ENCODE measurements at regions not wholly inside any gene's neighbourhood (a gene's known extent, or its start where the extent isn't known, plus 50 kb on each side); places are given as distances from the start of the nearest gene placed in this dataset.

DNA sequence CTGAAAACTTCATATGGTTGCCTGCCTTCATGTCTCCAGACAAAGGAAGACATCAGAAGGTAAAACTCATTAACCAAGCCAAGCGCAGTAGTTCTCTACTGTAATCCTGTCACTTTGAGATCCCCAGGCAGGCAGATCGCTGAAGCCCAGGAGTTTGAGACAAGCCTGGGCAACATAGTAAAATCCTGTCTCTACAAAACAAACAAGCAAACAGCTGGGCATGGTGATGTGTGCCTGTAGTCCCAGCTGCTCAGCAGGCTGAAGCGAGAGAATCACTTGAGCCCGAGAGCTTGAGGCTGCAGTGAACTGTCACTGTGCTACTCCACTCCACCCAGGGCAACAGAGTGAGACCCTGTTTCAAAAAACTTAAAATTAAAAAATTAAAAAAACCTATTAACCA lies 467.4 kb upstream of the SORCS1 start:
- Histone ChIP-seq H3K9me3 (ENCODE audit: control insufficient read depth in 4 of 4, low read length in 3 of 4) (no peaks in the 10 kb centered on the region), H3K27me3 (ENCODE audit: control insufficient read depth in 4 of 4, insufficient read depth in 4 of 4, low read length in 3 of 4) (no peaks in the 10 kb centered on the region), H3K36me3 (ENCODE audit: control insufficient read depth in 4 of 4, insufficient read depth in 3 of 4, low read depth in 1 of 4, low read length in 3 of 4) (no peaks in the 10 kb centered on the region), H3K27ac (ENCODE audit: low read depth in 1 of 2, low read length in 2 of 2) (no peak overlapping the region), H3K4me3 (ENCODE audit: low read depth in 1 of 3, low read length in 3 of 3) (no peak overlapping the region), H3K9ac (ENCODE audit: low read depth in 1 of 2, low read length in 2 of 2) (no peak overlapping the region), H3K4me1 (ENCODE audit: control insufficient read depth in 4 of 4, insufficient read depth in 4 of 4, low read length in 3 of 4) (no peaks in the 10 kb centered on the region)
- 64% methylated on average over 4 of the region's 4 CpGs for WGBS
- no peak for TF ChIP-seq TAF1 (conservative IDR thresholded peaks at IDR 0.05)
- no peak for TF ChIP-seq HNF4A (conservative IDR thresholded peaks at IDR 0.05)
- TF ChIP-seq, protein P1, sequence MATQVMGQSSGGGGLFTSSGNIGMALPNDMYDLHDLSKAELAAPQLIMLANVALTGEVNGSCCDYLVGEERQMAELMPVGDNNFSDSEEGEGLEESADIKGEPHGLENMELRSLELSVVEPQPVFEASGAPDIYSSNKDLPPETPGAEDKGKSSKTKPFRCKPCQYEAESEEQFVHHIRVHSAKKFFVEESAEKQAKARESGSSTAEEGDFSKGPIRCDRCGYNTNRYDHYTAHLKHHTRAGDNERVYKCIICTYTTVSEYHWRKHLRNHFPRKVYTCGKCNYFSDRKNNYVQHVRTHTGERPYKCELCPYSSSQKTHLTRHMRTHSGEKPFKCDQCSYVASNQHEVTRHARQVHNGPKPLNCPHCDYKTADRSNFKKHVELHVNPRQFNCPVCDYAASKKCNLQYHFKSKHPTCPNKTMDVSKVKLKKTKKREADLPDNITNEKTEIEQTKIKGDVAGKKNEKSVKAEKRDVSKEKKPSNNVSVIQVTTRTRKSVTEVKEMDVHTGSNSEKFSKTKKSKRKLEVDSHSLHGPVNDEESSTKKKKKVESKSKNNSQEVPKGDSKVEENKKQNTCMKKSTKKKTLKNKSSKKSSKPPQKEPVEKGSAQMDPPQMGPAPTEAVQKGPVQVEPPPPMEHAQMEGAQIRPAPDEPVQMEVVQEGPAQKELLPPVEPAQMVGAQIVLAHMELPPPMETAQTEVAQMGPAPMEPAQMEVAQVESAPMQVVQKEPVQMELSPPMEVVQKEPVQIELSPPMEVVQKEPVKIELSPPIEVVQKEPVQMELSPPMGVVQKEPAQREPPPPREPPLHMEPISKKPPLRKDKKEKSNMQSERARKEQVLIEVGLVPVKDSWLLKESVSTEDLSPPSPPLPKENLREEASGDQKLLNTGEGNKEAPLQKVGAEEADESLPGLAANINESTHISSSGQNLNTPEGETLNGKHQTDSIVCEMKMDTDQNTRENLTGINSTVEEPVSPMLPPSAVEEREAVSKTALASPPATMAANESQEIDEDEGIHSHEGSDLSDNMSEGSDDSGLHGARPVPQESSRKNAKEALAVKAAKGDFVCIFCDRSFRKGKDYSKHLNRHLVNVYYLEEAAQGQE (IDR thresholded peaks at IDR 0.05), result no peak
- no peak for TF ChIP-seq YY1 (IDR thresholded peaks at IDR 0.05)
- TF ChIP-seq RAD21 (IDR thresholded peaks at IDR 0.05), result no peak
- TF ChIP-seq, protein P2, sequence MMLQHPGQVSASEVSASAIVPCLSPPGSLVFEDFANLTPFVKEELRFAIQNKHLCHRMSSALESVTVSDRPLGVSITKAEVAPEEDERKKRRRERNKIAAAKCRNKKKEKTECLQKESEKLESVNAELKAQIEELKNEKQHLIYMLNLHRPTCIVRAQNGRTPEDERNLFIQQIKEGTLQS (IDR thresholded peaks at IDR 0.05), result no peak
- TF ChIP-seq, protein P3, sequence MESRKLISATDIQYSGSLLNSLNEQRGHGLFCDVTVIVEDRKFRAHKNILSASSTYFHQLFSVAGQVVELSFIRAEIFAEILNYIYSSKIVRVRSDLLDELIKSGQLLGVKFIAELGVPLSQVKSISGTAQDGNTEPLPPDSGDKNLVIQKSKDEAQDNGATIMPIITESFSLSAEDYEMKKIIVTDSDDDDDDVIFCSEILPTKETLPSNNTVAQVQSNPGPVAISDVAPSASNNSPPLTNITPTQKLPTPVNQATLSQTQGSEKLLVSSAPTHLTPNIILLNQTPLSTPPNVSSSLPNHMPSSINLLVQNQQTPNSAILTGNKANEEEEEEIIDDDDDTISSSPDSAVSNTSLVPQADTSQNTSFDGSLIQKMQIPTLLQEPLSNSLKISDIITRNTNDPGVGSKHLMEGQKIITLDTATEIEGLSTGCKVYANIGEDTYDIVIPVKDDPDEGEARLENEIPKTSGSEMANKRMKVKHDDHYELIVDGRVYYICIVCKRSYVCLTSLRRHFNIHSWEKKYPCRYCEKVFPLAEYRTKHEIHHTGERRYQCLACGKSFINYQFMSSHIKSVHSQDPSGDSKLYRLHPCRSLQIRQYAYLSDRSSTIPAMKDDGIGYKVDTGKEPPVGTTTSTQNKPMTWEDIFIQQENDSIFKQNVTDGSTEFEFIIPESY (IDR thresholded peaks at IDR 0.05), result no peak
- TF ChIP-seq, protein P4, sequence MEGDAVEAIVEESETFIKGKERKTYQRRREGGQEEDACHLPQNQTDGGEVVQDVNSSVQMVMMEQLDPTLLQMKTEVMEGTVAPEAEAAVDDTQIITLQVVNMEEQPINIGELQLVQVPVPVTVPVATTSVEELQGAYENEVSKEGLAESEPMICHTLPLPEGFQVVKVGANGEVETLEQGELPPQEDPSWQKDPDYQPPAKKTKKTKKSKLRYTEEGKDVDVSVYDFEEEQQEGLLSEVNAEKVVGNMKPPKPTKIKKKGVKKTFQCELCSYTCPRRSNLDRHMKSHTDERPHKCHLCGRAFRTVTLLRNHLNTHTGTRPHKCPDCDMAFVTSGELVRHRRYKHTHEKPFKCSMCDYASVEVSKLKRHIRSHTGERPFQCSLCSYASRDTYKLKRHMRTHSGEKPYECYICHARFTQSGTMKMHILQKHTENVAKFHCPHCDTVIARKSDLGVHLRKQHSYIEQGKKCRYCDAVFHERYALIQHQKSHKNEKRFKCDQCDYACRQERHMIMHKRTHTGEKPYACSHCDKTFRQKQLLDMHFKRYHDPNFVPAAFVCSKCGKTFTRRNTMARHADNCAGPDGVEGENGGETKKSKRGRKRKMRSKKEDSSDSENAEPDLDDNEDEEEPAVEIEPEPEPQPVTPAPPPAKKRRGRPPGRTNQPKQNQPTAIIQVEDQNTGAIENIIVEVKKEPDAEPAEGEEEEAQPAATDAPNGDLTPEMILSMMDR (IDR thresholded peaks at IDR 0.05; ENCODE audit: low read depth, low read length, missing input control), result no peak
- no peak for TF ChIP-seq GABPA (IDR thresholded peaks at IDR 0.05 in 1 of 2, conservative IDR thresholded peaks at IDR 0.05 in 1 of 2)
- no peak for TF ChIP-seq EGR1 (IDR thresholded peaks at IDR 0.05; ENCODE audit: low read depth in 2 of 2)
- no peak for TF ChIP-seq HNF4G (IDR thresholded peaks at IDR 0.05)
- no peak for DNase-seq (ENCODE audit: low spot score)

DNA sequence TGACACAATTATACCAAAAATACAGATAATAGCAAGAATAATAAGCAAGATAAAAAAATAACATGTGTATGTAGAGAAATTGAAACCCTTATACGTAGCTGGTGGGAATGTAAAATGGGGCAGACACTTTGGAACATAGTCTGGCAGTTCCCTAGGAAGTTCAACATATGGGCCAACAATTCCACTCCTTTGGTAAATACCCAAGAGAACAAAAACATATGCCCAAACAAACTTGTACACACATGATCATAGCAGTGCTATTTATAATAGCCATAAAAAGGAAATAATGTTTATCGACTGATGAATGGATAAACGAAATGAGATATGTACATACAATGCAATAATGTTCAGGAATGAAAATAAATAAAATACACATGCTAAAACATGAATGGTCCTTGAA lies 462.4 kb upstream of the SORCS1 start:
- H3K9me3 ChIP-seq (ENCODE audit: control insufficient read depth in 4 of 4, low read length in 3 of 4), result no peaks in the 10 kb centered on the region
- 79% methylated on average over 3 of the region's 3 CpGs for WGBS
- no peak for TF ChIP-seq EGR1 (IDR thresholded peaks at IDR 0.05; ENCODE audit: low read depth in 2 of 2)
- no peak for TF ChIP-seq YY1 (IDR thresholded peaks at IDR 0.05)
- TF ChIP-seq HNF4A (conservative IDR thresholded peaks at IDR 0.05), result no peak
- TF ChIP-seq RAD21 (IDR thresholded peaks at IDR 0.05), result no peak
- TF ChIP-seq, protein P2 (IDR thresholded peaks at IDR 0.05), result no peak
- TF ChIP-seq FOXA1 (IDR thresholded peaks at IDR 0.05), result no peak
- TF ChIP-seq FOXA2 (IDR thresholded peaks at IDR 0.05), result no peak
- TF ChIP-seq, protein P1 (IDR thresholded peaks at IDR 0.05), result no peak
- TF ChIP-seq, protein P3 (IDR thresholded peaks at IDR 0.05), result no peak
- TF ChIP-seq, protein P5, sequence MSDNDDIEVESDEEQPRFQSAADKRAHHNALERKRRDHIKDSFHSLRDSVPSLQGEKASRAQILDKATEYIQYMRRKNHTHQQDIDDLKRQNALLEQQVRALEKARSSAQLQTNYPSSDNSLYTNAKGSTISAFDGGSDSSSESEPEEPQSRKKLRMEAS (IDR thresholded peaks at IDR 0.05), result no peak

More for the DNA sequence above, 462.4 kb upstream of the SORCS1 start:
- no peaks in the 10 kb centered on the region for H3K4me1 ChIP-seq (ENCODE audit: control insufficient read depth in 4 of 4, insufficient read depth in 4 of 4, low read length in 3 of 4)
- no peak for DNase-seq (ENCODE audit: low spot score)
- H3K27me3 ChIP-seq (ENCODE audit: control insufficient read depth in 4 of 4, insufficient read depth in 4 of 4, low read length in 3 of 4), result peaks cover 0 to 2% (median 0%) of the 10 kb centered on the region in 4 donors
- no peak overlapping the region for H3K27ac ChIP-seq (ENCODE audit: low read depth in 1 of 2, low read length in 2 of 2)
- H3K9ac ChIP-seq (ENCODE audit: low read depth in 1 of 2, low read length in 2 of 2), result no peak overlapping the region
- no peaks in the 10 kb centered on the region for H3K36me3 ChIP-seq (ENCODE audit: control insufficient read depth in 4 of 4, insufficient read depth in 3 of 4, low read depth in 1 of 4, low read length in 3 of 4)
- H3K4me3 ChIP-seq (ENCODE audit: low read depth in 1 of 3, low read length in 3 of 3), result no peak overlapping the region

Measured in liver (tissue), 8 donors.